ENCODE measurements at regions not wholly inside any gene's neighbourhood (a gene's known extent, or its start where the extent isn't known, plus 50 kb on each side); places are given as distances from the start of the nearest gene placed in this dataset.

DNA sequence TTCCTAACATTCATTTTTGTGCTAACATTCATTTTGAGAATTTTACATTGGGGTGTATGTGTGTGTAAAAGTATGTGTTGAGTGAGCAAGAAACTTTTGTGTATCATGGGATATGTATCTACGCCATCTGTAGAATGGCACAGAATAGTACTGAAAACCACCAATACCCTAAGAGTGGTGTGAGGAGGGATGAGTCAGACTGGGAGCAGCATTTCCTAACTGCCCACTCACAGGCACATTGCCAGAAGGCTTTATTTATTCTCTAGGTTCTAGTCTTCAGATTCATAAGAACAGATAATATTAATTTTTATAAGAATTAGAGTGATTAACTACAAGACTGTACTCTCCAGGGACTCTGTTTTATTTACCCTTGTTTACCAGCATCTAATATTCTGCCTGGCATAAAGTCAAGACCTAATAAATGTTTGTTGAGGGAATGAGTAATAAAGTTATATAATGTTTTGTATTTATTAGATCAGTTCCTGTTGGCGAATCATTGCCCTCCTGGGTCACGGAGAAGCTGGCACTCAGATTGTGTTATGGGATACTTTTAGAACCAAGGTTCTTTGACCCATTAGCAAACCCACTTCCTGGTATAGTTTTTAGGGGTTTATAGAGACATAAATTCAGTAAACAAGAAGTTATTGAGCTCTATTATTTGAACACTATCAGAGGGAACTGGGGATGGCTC, 159.1 kb upstream of the PPP2R2B start:
- no peak for DNase-seq

DNA sequence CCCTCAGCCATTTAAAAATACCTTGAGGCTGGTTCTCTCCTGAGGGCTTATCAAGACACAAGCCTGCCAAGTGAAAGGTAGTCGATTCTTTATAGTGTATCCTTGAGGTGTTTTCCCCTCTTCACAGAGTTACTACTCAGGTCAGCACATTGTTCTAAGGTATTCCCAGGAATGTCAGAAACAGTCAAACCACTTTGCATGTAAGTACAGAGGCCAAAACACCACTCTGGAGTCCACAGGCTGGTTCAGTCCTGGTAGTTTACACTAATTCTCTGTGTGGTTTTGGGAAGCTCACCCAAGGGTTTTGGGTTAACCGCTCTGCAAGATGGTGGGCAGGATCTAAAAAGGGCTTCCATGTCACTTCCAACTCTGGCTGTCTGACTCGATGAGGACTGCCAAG, 162.3 kb upstream of the PPP2R2B start:
- no peak for DNase-seq

DNA sequence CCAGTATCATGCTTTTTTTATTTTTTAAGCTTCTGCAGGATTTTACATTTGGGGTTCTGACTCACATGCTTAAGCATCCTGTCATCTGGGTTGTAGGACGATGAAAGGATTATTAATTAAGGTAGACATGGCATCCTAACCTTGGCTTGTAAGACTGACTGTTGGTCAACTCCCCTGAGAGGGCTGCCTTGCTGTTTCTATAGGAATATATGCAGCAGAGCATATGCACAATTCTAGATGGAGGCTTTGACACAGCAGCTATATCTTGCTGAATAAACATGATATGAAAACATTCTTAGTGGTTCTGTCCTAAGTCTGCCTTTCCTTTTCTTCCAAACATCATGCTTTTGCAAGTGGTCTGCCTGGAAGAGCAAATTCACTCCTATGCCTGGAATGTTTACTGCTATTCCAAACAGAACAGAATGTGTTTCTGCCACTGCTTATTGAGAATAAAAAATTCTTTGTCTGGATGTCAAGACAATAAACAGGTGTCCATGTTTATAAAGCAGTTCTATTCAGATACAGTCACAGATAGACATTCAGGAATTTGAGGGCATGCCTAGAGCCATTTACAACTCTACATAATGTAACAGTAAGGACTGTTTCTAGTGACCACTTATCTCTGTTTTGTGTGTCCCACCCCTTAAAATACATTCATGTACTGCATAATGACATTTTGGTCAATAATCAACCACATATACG, 166.2 kb upstream of the PPP2R2B start:
- no peak for DNase-seq

DNA sequence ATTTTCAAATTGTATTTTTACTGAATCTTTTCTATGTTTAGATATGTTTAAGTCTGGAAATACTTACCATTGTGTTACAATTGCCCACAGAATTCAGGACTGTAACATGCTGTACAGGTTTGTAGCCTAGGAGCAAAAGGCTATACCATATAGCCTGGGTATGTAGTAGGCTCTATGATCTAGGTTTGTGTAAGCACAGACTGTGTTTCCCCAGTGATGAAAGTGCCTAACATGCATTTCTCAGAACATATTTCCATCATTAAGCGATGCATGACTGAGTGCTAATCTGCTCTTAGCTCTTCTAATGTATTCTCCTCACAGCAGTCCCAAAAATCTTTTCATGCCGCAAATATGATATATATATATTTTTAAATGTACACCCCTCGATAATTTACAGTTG, 166.7 kb upstream of the PPP2R2B start:
- no peak for DNase-seq

DNA sequence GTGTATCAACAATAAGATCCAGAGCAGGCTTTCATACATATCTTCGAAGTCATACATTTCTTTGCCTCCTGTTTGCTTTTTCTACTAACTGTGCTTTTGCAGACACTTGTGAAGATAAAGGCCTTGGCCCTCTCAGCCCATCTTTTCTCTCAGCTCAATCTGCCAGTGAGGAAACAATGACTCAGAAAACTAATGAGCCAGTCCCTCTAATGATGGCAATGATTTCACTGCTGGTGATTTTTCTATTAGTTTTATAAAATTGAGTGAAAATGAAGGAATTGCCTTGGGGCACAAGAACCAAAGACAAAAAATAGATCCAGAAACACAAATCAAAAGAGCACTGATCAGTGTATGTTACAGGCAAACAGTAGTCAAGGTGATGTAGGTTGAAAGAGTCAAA, 167.7 kb upstream of the PPP2R2B start:
- no peak for DNase-seq

DNA sequence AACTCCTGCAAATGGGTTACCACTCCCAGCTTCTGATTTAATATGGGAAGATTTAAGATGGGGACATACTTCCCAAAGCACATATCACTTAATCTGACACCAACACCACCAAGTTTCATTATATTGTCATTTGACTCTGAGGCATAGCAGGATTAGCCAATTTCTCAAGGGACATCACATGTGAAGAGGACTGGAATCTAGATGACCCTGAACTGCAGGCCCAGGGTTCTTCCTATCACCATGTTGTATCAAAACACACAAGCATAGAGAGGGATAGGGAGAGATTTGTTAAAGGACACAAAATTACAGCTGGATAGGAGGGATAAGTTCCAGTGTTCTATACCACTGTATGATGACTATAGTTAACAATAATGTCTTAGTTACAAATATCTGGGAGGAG, 168.3 kb upstream of the PPP2R2B start:
- no peak for DNase-seq

DNA sequence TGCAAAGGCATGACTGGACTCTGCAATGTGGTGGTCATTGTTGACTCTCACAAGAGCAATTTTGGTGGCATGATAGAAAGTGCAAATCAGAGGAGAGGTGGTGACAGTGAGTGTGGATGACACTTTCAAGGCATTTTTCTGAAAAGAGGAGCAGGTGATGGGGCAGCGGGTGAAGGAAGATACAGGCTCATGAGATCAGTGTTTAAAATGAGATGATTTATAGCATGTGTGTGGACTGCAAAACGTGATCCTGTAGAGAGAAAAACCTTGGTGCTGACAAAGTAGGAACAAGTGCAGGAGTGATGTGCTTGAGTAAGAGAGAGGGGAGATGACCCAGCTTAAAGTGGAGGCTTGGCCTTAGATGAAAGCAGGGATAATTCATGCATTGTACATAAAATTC, 171.2 kb upstream of the PPP2R2B start:
- DNase-seq: no peak

DNA sequence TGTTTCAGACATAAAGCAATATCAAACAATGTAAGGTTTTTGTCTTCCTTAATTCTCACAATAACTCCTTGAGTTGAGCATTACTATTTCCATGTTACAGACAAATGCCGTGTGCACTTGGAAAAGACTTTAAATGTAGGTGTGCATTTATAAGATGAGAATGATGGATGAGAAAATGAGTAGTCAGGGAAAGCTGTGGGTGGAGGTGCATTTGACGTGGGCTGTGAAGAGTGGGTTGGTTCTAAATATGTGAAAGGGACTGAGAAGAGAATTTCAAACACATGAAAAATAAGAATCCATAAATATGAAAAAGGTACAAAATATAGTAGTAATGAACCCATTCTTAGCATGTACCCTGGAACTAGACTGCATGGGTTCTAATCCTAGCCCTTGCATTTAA, 171.6 kb upstream of the PPP2R2B start:
- DNase-seq: no peak

DNA sequence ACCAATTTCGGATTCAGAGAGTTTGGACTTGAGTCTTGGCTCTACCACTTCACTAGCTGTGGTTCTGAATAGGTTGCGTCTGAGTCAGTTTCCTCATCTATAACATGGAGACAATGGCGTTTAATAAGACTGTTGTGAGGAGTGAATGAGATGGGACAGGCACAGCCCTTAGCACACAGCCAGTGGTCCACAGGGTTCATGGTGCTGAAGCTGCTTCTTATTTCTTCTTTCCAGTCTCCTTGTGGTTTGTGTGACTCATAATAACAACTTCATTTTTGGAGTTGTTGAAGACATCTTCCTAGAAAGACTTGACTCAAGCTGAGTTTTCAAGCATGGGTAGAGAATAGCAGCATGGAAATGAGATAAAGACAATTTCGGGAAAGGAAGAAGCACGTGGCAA, 172.6 kb upstream of the PPP2R2B start:
- no peak for DNase-seq

DNA sequence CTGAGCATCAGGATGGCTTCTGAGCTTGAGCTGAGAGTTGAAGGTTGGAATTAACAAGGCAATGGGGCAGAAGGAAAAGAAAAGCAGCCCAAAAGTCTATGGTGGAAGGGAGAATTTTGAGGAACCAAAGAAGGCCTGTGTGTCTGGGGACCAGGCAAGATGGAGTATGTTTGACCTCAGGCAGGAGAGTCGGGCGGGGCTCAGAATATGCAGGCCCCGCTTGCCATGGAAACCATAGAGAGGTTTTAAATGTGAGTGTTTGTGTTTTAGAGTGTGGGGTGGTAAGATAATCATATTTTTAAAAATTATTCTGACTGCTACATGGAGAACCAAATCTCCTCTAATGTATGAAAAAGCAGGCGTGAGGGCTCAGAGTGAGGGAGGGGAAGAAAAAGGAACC, 174.0 kb upstream of the PPP2R2B start:
- no peak for DNase-seq

DNA sequence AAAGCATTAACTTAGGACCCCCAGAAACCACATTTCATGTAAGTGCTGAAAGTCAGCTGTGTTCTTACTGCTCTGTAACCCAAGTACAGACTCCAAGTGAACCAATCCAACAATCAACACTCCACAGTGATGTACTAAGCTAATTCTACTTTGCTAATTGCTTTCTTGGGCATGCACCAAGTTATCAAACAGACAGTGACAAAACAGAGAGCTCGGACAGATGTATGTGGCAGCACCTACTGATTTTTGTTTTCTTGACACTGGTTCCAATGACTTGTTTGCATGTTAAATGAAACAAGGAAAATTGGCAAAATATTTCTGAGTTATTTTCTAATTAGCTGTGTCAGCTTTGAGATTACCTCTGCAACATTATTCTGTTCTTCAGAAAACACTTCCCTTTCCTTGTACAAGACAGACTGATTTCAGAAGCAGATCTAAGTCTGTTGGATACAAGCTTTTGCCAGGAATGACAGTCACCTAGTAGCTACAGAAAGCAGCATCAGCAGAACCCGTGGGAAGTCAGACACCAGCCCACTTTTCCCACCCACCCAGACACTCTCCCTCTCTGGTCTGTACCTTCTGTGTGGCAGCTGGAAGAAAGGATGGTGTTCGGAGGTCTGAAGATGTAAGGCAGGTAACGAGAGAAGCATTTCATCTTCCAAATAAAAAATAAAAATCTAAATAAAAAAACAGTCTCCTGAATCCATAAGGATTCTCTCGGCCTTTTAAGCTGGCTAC, 176.7 kb upstream of the PPP2R2B start:
- no peak for DNase-seq

DNA sequence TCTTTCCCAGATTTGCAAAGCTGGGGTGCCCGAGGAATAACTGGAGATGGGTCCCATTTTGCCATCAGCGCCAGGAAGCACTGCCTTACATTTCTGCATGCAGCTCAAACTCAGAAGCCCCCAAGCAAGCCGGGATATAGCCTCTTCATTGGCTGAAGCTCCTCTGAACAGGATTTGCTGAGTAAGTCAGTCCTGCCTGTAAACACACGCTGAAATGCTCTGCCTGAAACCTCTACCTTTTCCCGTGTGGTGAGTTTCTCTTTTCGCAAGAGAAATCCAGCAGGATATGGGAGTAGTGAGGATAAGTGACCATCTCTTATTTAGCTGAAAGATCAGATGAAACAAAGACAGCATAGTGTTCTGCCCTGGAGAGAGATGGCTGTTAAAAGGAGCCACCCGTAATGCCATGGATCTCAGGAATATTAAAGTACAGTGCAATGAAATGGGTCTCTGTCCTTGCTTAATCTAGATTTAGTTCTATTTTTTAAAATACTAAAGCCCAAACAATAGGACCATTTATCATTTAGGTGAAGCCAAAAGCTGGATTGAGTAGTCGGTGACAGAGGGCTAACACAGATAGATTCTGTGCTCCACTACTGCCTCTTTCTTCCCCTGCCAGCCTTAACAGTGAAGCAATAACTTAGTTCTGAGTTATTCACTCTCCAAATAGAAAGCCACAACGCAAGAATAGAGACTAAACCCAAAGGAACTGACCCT, 177.5 kb upstream of the PPP2R2B start:
- DNase-seq: no peak

DNA sequence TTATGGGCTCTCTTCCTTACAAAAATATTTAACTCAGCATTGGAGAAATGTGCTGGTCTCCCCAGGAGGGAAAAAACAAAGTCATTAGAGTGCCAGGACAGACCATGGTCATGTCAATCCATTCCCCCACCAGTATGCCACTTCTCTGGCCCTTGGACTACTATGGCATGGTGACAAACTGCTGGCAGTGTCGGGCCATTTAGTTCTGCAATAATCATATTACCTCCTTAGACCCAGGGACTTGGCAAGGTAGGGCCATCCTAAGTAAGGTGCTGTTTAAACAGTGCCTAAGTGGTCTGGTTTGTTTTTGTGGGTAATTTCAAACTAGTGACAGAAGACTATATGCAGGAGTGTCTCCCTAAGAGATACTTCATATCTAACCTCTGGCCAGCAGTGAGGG, 177.8 kb upstream of the STK32A start:
- DNase-seq: no peak

DNA sequence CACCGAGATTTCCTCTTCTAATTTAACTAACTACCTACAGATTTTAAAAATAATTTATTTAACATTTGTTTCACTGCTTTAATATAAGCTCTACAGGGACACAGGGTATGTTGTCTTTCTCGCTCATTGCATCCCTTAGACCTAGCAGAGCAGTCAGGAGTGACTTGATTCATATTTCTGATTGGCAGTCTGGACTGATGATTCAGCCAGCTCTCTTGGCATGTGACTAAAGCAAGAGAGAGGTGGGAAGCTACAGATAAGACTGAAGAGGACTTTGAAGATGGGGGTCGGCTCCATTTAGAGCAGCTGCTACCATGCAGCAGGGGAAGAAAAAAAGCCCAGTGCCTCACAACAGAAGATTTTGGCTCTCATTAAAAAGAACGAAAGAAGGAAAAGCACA, 173.4 kb upstream of the STK32A start:
- no peak for DNase-seq

DNA sequence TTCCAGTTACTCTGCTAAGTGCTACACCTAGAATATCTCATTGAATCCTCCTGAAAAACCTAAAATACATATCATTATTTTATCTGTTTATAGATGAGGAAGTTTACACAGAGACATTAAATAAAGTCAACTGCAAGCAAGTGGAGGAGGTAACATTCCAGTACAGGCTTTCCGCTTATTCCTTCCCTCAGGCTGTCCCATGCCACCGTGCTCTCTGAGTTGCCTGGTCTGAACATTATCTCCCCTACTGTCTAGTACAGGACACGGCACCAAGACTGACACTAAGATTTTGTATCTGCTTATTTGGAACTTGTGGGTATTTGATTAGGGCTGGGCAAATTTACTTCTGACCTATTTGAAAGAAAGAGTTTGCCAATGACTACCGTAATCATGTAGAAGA, 172.4 kb upstream of the STK32A start:
- no peak for DNase-seq

DNA sequence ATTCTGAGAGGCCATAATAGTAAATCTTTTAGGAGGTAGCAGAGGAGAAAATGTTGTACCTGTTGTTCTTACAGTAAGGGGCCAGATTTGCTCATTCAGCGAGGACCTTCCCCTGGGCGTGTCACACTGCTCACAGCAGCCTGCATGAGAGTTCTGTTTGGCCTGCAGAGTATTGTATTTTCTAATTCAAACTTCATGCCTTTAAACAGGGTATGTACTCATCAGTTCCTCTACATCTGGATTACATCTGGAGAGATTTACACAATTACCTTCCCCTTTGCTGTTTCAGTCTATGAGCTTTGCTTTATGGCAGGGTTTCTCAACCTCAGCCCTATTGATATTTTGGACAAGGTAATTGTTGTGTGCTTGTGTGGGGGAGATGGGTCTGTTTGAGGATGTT, 170.9 kb upstream of the STK32A start:
- no peak for DNase-seq

DNA sequence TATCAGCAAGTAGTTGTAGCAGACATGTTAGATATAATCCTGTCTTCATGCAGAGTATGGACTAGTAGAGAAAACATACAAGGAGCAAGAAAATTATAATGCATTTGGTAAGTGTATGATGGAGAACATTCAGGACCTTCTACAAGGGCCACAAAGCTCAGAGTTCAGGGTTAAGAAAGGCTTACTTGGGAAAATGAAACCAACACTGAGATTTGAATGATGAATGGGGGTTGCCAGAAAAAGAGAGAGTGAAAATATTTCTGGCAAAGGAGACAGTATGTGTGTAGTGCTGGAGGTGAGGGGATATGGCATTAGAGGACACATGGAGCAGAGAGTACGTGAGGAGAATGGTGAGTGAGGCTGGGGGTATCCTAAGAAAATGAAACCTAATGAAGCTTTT, 169.8 kb upstream of the STK32A start:
- no peak for DNase-seq

DNA sequence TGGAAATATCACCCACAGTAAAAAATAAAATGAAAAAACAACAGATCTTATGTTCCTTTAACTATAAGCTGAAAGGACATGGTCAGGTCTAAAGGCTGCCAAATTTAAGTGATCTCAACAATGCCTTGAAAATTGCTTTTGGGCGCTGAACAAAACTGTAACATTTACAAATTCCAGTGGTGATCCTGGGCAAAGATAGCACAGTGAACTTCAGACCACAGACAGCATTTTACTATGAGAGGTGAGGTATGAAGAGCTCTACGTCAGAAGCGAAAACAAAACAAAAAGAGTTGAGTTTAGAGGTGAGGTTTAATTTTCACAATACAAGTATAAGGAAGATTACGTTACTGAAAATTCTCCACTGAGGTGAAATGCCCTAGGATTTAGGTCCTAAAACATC, 165.8 kb upstream of the STK32A start:
- no peak for DNase-seq

DNA sequence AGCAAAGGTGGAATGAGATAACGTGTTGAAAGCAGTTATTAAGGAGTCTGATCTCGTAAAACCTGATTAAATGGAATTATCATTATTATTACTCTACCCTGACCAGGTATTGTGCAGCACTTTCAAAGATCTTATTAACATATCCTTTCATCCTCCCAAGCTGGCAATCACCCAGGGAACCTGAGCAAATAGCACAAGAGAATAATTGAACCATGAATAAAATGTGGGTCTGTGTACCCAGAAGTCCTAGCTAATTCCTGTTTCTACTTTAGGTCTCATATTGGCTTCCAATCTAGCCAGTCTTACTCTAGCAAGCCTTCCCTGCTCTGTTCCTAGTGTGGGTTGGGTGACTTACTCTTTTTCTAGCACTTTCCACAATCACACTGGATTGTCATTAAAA, 162.2 kb upstream of the STK32A start:
- peak; percentile 78 for DNase-seq

DNA sequence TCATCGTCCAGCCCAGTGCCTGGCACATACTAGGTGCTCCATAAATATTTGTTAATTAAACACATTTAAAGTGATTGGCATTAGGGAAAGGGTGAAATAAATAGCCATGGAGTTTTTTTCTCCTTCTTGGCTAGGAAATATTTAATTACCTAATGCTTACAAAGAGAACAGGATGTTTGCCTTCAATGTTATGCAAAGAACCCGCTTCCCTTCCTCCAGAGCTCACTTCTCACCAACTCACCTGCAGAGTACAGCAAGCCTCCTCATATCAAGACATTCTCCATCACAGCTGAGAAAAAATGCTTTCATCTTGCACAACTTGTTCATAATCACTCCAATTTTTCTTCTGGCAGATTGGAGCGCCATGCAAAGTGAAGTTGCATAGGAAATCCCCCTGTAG, 161.7 kb upstream of the STK32A start:
- DNase-seq: no peak

DNA sequence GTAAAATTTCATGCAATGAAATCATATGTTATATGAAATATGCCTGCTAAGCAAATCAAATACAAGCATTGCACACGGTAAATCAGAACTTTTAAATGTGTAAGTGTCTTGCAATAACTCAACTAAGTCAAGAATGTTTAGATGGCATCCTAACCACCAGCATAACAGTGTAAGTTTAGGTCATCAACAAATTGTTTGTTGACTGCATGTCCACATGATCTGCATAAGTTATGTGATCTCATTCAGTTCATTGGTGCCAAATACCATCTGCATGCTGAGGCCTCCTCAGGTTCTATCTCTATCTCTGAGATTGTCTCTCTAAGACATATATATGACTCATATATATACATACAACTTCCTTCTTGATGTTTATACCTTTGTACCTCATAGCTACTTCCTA, 159.6 kb upstream of the STK32A start:
- DNase-seq: no peak

DNA sequence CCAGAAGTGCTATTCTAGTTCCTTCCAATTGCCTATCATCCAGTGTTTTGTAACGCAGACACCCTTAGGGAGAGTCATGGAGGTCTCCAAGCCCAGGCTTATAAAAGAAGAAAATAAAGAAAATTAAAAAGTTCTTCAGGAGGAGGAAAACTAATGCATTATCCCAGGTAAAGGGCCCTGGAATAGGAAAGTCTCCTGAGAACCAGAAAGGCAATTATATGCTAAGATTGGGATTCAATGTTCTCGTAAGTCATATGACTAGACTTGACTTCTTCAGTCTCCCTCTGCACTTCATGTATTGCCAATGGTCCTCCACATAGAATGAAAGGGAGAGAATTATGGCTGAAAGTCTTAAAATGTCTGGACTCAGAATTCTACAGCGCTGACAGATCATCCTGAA, 154.4 kb upstream of the STK32A start:
- DNase-seq: no peak

DNA sequence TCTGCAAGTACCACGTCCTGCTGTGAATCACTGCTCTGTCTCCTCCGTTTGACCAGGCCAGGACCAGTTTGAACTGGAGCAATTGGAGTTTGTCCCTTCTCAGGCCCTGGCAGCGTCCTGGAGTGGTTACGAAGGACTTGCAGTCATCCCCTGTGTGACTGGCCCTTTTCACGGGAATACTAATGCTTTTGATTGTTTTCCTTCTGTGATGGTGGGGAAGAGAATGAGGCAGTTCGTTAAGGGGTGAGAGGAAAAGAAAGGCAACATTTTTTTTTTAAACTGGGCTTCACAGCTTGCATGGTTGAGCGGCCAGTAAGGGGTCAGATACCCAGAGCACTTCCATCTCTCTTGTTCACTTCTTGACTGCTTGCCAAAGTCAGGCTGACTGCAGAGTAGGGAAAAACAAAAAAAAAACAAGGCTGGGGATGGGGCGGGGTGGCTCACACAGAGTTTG, 153.5 kb upstream of the STK32A start:
- no peak for DNase-seq

DNA sequence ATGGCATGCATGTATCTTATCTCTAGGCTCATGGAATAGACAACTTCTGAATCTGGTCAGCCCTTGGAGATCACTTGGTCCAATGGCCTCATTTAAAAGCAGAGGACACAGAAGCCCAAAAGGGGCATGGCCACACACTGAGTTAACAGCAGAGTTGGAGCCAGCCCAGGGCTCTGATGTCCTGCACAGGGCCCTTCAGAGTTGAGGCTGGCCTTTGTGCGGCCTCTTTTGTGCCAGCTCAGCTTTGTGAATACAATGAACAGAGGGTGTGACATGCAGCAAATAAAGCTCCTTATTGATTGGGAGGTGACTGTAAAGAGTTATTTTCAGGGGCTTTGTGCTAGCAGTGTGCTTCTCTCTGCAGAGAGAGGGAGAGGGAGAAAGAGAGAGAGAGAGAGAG, 150.1 kb upstream of the STK32A start:
- no peak for DNase-seq

All from NCI-H1105 (cell line).